ENCODE measurements at regions not wholly inside any gene's neighbourhood (a gene's known extent, or its start where the extent isn't known, plus 50 kb on each side); places are given as distances from the start of the nearest gene placed in this dataset.

DNA sequence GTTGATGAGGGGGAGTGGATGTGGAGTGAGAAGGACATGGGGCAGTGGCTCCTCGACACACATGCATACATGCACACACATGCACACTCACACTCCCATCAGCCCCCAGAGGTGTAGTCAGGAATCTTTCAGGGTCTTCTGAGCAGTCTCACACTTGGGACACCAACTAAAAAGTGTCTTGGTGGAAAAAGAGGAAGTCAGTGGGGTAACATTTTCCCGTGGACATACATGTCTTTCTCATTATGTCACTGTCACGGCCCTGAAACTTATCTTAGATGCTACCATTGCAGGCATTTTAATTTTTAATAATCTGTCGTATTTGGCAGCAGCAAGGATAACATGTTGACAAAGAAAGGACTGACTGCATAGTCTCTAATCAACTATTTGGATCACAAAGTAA, 261.1 kb downstream of the ADGRG6 start (continued):
- TF ChIP-seq, protein P1, sequence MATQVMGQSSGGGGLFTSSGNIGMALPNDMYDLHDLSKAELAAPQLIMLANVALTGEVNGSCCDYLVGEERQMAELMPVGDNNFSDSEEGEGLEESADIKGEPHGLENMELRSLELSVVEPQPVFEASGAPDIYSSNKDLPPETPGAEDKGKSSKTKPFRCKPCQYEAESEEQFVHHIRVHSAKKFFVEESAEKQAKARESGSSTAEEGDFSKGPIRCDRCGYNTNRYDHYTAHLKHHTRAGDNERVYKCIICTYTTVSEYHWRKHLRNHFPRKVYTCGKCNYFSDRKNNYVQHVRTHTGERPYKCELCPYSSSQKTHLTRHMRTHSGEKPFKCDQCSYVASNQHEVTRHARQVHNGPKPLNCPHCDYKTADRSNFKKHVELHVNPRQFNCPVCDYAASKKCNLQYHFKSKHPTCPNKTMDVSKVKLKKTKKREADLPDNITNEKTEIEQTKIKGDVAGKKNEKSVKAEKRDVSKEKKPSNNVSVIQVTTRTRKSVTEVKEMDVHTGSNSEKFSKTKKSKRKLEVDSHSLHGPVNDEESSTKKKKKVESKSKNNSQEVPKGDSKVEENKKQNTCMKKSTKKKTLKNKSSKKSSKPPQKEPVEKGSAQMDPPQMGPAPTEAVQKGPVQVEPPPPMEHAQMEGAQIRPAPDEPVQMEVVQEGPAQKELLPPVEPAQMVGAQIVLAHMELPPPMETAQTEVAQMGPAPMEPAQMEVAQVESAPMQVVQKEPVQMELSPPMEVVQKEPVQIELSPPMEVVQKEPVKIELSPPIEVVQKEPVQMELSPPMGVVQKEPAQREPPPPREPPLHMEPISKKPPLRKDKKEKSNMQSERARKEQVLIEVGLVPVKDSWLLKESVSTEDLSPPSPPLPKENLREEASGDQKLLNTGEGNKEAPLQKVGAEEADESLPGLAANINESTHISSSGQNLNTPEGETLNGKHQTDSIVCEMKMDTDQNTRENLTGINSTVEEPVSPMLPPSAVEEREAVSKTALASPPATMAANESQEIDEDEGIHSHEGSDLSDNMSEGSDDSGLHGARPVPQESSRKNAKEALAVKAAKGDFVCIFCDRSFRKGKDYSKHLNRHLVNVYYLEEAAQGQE (IDR thresholded peaks at IDR 0.05; ENCODE audit: unreplicated experiment) = no peak
- TF ChIP-seq POLR2AphosphoS5 (IDR thresholded peaks at IDR 0.05; ENCODE audit: low read depth) (no peak), EZH2phosphoT487 (IDR thresholded peaks at IDR 0.05; ENCODE audit: unreplicated experiment) (no peak), JUNB (IDR thresholded peaks at IDR 0.05; ENCODE audit: unreplicated experiment) (no peak), EZH2 (IDR thresholded peaks at IDR 0.05; ENCODE audit: low read depth, unreplicated experiment) (no peak)
- TF ChIP-seq, protein P2, sequence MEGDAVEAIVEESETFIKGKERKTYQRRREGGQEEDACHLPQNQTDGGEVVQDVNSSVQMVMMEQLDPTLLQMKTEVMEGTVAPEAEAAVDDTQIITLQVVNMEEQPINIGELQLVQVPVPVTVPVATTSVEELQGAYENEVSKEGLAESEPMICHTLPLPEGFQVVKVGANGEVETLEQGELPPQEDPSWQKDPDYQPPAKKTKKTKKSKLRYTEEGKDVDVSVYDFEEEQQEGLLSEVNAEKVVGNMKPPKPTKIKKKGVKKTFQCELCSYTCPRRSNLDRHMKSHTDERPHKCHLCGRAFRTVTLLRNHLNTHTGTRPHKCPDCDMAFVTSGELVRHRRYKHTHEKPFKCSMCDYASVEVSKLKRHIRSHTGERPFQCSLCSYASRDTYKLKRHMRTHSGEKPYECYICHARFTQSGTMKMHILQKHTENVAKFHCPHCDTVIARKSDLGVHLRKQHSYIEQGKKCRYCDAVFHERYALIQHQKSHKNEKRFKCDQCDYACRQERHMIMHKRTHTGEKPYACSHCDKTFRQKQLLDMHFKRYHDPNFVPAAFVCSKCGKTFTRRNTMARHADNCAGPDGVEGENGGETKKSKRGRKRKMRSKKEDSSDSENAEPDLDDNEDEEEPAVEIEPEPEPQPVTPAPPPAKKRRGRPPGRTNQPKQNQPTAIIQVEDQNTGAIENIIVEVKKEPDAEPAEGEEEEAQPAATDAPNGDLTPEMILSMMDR (conservative IDR thresholded peaks at IDR 0.05; ENCODE audit: low read depth in 2 of 2) = no peak

DNA sequence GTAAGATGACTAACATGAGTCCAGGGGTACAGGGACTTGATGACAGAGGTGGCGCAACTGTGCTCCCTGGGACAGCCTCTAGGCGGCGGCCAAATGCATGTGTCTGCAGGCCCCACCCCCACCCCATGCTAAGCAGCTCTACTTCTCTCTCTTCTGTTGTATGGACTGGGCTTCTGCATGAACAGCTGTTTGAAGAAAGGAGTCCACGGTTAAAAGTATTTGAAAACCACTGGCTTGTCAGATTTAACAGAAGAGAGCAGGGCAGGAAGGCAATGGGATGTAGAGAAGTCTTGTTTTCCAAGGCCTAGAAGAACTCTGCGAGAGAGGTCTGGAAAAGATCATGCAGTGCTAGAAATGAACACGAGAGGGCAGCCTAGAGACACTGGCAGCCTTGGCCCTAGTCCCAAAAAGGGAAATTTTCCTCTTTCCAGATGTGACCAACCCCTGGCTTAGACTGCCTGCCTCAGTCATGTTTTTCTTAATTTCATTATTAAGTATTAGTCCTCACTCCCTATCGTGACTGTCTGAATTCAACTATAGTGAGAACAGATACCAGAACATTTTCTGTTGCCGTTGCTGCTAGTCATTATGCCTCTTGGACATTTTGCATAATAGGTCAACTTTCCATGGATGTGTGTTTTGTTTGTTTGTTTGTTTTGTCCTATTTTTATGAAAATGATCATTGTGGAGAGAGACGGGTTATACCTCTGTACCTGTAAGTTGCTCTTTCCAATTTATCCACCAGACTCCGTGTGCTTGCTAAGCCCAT, 265.0 kb downstream of the ADGRG6 start:
- peaks cover 47% of the 10 kb centered on the region for H3K4me1 Mint-ChIP-seq
- no peaks in the 10 kb centered on the region for H3F3A ChIP-seq (replicated peaks; ENCODE audit: low read depth)
- H3K79me2 ChIP-seq (replicated peaks; ENCODE audit: insufficient read depth) = no peaks in the 10 kb centered on the region
- H2AFZ ChIP-seq = no peak overlapping the region
- H3K4me1 ChIP-seq (ENCODE audit: insufficient read depth) = peaks cover 47% of the 10 kb centered on the region
- H3K4me3 Mint-ChIP-seq = no peak overlapping the region; the same call in 2 of the 3 replicates
- H4K20me1 ChIP-seq (replicated peaks; ENCODE audit: insufficient read depth) = no peaks in the 10 kb centered on the region
- no peaks in the 10 kb centered on the region for H3K36me3 Mint-ChIP-seq (ENCODE audit: low read depth)
- DNase-seq (ENCODE audit: low spot score) = peak; percentile 85
- no peak overlapping the region for H3K27ac ChIP-seq (ENCODE audit: low read depth)
- no peaks in the 10 kb centered on the region for H3K27me3 ChIP-seq (ENCODE audit: insufficient read depth)
- H3K27ac Mint-ChIP-seq = no peak overlapping the region; the same call in 1 of the 2 replicates
- 0 out of 2 replicates have a peak overlapping the region, but pooled peaks have one; percentile 6 for H3K4me2 ChIP-seq
- H3K9me2 ChIP-seq (ENCODE audit: insufficient read depth) = peaks cover 7% of the 10 kb centered on the region; the same call in 1 of the 2 replicates
- ATAC-seq = peak; percentile 82
- H3K36me3 ChIP-seq (ENCODE audit: insufficient read depth) = no peaks in the 10 kb centered on the region
- H3K27me3 Mint-ChIP-seq (ENCODE audit: insufficient read depth, low read depth, poor library complexity) = peaks cover 7% of the 10 kb centered on the region
- H3K9me3 Mint-ChIP-seq = no peaks in the 10 kb centered on the region
- H3K4me3 ChIP-seq = no peak overlapping the region
- no peak for TF ChIP-seq ZNF114 (CRISPR knock-in tag; IDR thresholded peaks at IDR 0.05)
- TF ChIP-seq, protein P3, sequence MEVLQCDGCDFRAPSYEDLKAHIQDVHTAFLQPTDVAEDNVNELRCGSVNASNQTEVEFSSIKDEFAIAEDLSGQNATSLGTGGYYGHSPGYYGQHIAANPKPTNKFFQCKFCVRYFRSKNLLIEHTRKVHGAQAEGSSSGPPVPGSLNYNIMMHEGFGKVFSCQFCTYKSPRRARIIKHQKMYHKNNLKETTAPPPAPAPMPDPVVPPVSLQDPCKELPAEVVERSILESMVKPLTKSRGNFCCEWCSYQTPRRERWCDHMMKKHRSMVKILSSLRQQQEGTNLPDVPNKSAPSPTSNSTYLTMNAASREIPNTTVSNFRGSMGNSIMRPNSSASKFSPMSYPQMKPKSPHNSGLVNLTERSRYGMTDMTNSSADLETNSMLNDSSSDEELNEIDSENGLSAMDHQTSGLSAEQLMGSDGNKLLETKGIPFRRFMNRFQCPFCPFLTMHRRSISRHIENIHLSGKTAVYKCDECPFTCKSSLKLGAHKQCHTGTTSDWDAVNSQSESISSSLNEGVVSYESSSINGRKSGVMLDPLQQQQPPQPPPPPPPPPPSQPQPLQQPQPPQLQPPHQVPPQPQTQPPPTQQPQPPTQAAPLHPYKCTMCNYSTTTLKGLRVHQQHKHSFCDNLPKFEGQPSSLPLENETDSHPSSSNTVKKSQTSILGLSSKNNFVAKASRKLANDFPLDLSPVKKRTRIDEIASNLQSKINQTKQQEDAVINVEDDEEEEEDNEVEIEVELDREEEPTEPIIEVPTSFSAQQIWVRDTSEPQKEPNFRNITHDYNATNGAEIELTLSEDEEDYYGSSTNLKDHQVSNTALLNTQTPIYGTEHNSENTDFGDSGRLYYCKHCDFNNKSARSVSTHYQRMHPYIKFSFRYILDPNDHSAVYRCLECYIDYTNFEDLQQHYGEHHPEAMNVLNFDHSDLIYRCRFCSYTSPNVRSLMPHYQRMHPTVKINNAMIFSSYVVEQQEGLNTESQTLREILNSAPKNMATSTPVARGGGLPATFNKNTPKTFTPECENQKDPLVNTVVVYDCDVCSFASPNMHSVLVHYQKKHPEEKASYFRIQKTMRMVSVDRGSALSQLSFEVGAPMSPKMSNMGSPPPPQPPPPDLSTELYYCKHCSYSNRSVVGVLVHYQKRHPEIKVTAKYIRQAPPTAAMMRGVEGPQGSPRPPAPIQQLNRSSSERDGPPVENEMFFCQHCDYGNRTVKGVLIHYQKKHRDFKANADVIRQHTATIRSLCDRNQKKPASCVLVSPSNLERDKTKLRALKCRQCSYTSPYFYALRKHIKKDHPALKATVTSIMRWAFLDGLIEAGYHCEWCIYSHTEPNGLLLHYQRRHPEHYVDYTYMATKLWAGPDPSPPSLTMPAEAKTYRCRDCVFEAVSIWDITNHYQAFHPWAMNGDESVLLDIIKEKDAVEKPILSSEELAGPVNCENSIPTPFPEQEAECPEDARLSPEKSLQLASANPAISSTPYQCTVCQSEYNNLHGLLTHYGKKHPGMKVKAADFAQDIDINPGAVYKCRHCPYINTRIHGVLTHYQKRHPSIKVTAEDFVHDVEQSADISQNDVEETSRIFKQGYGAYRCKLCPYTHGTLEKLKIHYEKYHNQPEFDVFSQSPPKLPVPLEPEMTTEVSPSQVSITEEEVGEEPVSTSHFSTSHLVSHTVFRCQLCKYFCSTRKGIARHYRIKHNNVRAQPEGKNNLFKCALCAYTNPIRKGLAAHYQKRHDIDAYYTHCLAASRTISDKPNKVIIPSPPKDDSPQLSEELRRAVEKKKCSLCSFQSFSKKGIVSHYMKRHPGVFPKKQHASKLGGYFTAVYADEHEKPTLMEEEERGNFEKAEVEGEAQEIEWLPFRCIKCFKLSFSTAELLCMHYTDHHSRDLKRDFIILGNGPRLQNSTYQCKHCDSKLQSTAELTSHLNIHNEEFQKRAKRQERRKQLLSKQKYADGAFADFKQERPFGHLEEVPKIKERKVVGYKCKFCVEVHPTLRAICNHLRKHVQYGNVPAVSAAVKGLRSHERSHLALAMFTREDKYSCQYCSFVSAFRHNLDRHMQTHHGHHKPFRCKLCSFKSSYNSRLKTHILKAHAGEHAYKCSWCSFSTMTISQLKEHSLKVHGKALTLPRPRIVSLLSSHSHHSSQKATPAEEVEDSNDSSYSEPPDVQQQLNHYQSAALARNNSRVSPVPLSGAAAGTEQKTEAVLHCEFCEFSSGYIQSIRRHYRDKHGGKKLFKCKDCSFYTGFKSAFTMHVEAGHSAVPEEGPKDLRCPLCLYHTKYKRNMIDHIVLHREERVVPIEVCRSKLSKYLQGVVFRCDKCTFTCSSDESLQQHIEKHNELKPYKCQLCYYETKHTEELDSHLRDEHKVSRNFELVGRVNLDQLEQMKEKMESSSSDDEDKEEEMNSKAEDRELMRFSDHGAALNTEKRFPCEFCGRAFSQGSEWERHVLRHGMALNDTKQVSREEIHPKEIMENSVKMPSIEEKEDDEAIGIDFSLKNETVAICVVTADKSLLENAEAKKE (CRISPR knock-in tag; IDR thresholded peaks at IDR 0.05) = no peak
- no peak for TF ChIP-seq ZNF331 (CRISPR knock-in tag; IDR thresholded peaks at IDR 0.05; ENCODE audit: low read depth)
- no peak for TF ChIP-seq NANOG (IDR thresholded peaks at IDR 0.05; ENCODE audit: borderline replicate concordance)
- TF ChIP-seq CREB1 (CRISPR knock-in tag; IDR thresholded peaks at IDR 0.05; ENCODE audit: low read depth) = no peak
